ENCODE measurements at regions not wholly inside any gene's neighbourhood (a gene's known extent, or its start where the extent isn't known, plus 50 kb on each side); places are given as distances from the start of the nearest gene placed in this dataset.

DNA sequence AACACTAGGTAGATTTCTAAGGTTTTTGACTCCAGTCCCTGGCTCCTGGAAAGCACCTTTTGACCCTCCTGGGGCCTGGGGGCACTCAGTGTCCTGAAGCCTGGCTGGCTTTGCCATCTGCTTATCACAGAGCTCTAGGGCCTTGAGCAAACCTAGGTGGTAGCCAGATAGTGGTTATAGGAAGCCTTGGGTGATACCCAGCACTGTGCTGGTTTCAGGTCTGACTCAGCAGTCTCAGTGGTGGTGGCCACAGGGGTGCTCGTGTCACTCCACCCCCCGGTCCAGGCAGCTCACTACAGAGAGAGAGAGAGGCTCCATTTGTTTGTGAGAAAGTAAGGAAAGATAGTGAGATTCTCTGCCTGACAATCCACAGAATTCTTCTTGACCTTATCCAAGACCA lies 195.8 kb upstream of the ZFP42 start:
- TF ChIP-seq POLR2AphosphoS5 (IDR thresholded peaks at IDR 0.05; ENCODE audit: low read depth, low read length) (no peak), TAF1 (IDR thresholded peaks at IDR 0.05; ENCODE audit: borderline replicate concordance, insufficient read depth, low read length) (no peak), SIN3A (IDR thresholded peaks at IDR 0.05; ENCODE audit: borderline replicate concordance, insufficient read depth, low read length) (no peak), FOXP2 (optimal IDR thresholded peaks at IDR 0.05; ENCODE audit: borderline replicate concordance, extremely low read depth, extremely low read length, insufficient read depth) (no peak)
- TF ChIP-seq, protein P1, sequence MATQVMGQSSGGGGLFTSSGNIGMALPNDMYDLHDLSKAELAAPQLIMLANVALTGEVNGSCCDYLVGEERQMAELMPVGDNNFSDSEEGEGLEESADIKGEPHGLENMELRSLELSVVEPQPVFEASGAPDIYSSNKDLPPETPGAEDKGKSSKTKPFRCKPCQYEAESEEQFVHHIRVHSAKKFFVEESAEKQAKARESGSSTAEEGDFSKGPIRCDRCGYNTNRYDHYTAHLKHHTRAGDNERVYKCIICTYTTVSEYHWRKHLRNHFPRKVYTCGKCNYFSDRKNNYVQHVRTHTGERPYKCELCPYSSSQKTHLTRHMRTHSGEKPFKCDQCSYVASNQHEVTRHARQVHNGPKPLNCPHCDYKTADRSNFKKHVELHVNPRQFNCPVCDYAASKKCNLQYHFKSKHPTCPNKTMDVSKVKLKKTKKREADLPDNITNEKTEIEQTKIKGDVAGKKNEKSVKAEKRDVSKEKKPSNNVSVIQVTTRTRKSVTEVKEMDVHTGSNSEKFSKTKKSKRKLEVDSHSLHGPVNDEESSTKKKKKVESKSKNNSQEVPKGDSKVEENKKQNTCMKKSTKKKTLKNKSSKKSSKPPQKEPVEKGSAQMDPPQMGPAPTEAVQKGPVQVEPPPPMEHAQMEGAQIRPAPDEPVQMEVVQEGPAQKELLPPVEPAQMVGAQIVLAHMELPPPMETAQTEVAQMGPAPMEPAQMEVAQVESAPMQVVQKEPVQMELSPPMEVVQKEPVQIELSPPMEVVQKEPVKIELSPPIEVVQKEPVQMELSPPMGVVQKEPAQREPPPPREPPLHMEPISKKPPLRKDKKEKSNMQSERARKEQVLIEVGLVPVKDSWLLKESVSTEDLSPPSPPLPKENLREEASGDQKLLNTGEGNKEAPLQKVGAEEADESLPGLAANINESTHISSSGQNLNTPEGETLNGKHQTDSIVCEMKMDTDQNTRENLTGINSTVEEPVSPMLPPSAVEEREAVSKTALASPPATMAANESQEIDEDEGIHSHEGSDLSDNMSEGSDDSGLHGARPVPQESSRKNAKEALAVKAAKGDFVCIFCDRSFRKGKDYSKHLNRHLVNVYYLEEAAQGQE (IDR thresholded peaks at IDR 0.05; ENCODE audit: insufficient read depth in 1 of 2, low read depth in 2 of 2, low read length in 2 of 2): no peak
